SK-N-SH (cell line): ENCODE measurements at regions not wholly inside any gene's neighbourhood (a gene's known extent, or its start where the extent isn't known, plus 50 kb on each side); places are given as distances from the start of the nearest gene placed in this dataset.

Experiments
- CHD2 ChIP-seq: fragments of 150-350 bp; IDR thresholded peaks from 2 replicates; pipeline ENCODE4 v1.6.1; 2018; ENCODE audit warnings: low read length; ENCODE audit not compliant: partially characterized antibody
- EP300 ChIP-seq, 2 experiments: IDR thresholded peaks; 2 replicates each; pipeline versions ENCODE4 v1.4.0 to v1.6.1; 2012; ENCODE audit warnings: borderline replicate concordance in 1 of 2, low read depth in 1 of 2, low read length in 1 of 2
- EZH2phosphoT487 ChIP-seq: fragments of 200-600 bp; sonication (generic); IDR thresholded peaks from 2 replicates; pipeline ENCODE4 v1.6.1; 2017; ENCODE audit warnings: low read depth, mixed run types, mild to moderate bottlenecking, antibody characterized with exemption, moderate library complexity, borderline replicate concordance
- FOXJ3 ChIP-seq: sonication (generic); formaldehyde crosslinking; IDR thresholded peaks from 2 replicates; pipeline ENCODE4 v1.5.1; 2020; ENCODE audit warnings: mild to moderate bottlenecking, missing genetic modification reagents
- FOXM1 ChIP-seq: IDR thresholded peaks from 2 replicates; pipeline ENCODE4 v1.4.0; 2012; ENCODE audit warnings: low read depth, mild to moderate bottlenecking
- GATA2 ChIP-seq: sonication (generic); formaldehyde crosslinking; IDR thresholded peaks from 2 replicates; pipeline ENCODE4 v1.5.0; 2020; ENCODE audit warnings: mild to moderate bottlenecking, missing genetic modification reagents
- NFIC ChIP-seq: IDR thresholded peaks from 2 replicates; pipeline ENCODE4 v1.4.0; 2012; ENCODE audit warnings: borderline replicate concordance
- TAF1 ChIP-seq: IDR thresholded peaks from 2 replicates; pipeline ENCODE4 v1.6.1; 2012; ENCODE audit warnings: low read depth, mild to moderate bottlenecking, low read length, moderate library complexity, borderline replicate concordance
- TF ChIP-seq, protein P1 (sequence below): fragments of 200-600 bp; sonication (generic); IDR thresholded peaks from 2 replicates; pipeline ENCODE4 v1.6.1; 2017; ENCODE audit warnings: antibody characterized with exemption, mild to moderate bottlenecking, moderate library complexity
- TF ChIP-seq, protein P2 (sequence below): IDR thresholded peaks from 2 replicates; pipeline ENCODE4 v1.6.1; 2012; ENCODE audit warnings: mild to moderate bottlenecking, low read depth, low read length, moderate library complexity
- TF ChIP-seq, protein P3 (sequence below): IDR thresholded peaks from 2 replicates; pipeline ENCODE4 v1.4.0; 2012; ENCODE audit warnings: low read depth

DNA sequence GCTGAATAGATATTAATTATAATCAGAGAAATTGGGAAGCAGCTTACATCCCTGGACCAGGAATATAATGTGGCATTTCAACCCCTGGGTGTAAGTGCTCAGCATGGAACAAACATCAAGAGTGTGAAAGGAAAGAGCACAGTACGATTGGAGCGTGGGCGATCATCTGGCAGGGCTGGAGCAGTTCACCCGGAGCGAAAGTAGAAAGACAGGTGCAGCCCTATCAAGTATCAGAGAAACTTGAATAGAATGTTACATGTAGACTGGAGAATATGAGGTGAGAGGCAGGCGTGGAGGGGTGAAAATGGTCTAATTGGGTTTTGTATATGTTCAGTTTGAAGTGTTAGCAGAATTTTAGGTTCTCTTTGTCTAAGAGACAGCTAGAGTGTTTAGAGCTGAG lies 303.0 kb downstream of the MDFIC start:
- TF ChIP-seq NFIC (no peak), FOXM1 (no peak), GATA2 (CRISPR knock-in tag) (no peak), EP300 (IDR thresholded peaks at IDR 0.05; ENCODE audit: borderline replicate concordance in 1 of 2, low read depth in 1 of 2, low read length in 1 of 2) (no peak), TAF1 (no peak), CHD2 (no peak), FOXJ3 (CRISPR knock-in tag) (no peak), EZH2phosphoT487 (no peak)
- TF ChIP-seq, protein P1, sequence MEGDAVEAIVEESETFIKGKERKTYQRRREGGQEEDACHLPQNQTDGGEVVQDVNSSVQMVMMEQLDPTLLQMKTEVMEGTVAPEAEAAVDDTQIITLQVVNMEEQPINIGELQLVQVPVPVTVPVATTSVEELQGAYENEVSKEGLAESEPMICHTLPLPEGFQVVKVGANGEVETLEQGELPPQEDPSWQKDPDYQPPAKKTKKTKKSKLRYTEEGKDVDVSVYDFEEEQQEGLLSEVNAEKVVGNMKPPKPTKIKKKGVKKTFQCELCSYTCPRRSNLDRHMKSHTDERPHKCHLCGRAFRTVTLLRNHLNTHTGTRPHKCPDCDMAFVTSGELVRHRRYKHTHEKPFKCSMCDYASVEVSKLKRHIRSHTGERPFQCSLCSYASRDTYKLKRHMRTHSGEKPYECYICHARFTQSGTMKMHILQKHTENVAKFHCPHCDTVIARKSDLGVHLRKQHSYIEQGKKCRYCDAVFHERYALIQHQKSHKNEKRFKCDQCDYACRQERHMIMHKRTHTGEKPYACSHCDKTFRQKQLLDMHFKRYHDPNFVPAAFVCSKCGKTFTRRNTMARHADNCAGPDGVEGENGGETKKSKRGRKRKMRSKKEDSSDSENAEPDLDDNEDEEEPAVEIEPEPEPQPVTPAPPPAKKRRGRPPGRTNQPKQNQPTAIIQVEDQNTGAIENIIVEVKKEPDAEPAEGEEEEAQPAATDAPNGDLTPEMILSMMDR, result no peak
- TF ChIP-seq, protein P2, sequence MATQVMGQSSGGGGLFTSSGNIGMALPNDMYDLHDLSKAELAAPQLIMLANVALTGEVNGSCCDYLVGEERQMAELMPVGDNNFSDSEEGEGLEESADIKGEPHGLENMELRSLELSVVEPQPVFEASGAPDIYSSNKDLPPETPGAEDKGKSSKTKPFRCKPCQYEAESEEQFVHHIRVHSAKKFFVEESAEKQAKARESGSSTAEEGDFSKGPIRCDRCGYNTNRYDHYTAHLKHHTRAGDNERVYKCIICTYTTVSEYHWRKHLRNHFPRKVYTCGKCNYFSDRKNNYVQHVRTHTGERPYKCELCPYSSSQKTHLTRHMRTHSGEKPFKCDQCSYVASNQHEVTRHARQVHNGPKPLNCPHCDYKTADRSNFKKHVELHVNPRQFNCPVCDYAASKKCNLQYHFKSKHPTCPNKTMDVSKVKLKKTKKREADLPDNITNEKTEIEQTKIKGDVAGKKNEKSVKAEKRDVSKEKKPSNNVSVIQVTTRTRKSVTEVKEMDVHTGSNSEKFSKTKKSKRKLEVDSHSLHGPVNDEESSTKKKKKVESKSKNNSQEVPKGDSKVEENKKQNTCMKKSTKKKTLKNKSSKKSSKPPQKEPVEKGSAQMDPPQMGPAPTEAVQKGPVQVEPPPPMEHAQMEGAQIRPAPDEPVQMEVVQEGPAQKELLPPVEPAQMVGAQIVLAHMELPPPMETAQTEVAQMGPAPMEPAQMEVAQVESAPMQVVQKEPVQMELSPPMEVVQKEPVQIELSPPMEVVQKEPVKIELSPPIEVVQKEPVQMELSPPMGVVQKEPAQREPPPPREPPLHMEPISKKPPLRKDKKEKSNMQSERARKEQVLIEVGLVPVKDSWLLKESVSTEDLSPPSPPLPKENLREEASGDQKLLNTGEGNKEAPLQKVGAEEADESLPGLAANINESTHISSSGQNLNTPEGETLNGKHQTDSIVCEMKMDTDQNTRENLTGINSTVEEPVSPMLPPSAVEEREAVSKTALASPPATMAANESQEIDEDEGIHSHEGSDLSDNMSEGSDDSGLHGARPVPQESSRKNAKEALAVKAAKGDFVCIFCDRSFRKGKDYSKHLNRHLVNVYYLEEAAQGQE, result no peak
- TF ChIP-seq, protein P3, sequence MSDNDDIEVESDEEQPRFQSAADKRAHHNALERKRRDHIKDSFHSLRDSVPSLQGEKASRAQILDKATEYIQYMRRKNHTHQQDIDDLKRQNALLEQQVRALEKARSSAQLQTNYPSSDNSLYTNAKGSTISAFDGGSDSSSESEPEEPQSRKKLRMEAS, result no peak
